Psoas muscle (tissue), 7 donors: ENCODE measurements at regions not wholly inside any gene's neighbourhood (a gene's known extent, or its start where the extent isn't known, plus 50 kb on each side); places are given as distances from the start of the nearest gene placed in this dataset.

Experiments
- ATAC-seq, 4 donors: fragments of 200-7000 bp; cut with Tn5 transposase; one replicate each; pipeline ENCODE4 v1.9.1; 2020; ENCODE audit warnings: moderate library complexity in 3 of 4, mild to moderate bottlenecking in 2 of 4
- DNase-seq, 2 donors: peaks; one replicate each; pipeline ENCODE4 v3.0.0-alpha.2; 2020
- H3K27ac ChIP-seq: fragments of 200-600 bp; one replicate; pipeline ENCODE4 v1.8.0; 2022
- H3K27me3 ChIP-seq, 3 donors: fragments of 200-600 bp in 1 of 3; one replicate each; pipeline versions ENCODE4 v1.6.1 to v1.8.0; 2013 to 2022; ENCODE audit warnings: low read length in 2 of 3, mild to moderate bottlenecking in 2 of 3, moderate library complexity in 1 of 3; ENCODE audit not compliant: insufficient read depth in 3 of 3
- H3K36me3 ChIP-seq, 2 donors: fragments of 200-600 bp in 1 of 2; one replicate each; pipeline versions ENCODE4 v1.6.1 to v1.8.0; 2013 to 2022; ENCODE audit warnings: low read depth in 1 of 2, mild to moderate bottlenecking in 1 of 2, moderate library complexity in 1 of 2; ENCODE audit not compliant: insufficient read depth in 1 of 2
- H3K4me1 ChIP-seq: fragments of 200-600 bp; one replicate; pipeline ENCODE4 v1.8.0; 2022
- H3K4me3 ChIP-seq: fragments of 200-600 bp; one replicate; pipeline ENCODE4 v1.8.0; 2022; ENCODE audit warnings: mild to moderate bottlenecking
- H3K9me3 ChIP-seq: fragments of 200-600 bp; one replicate; pipeline ENCODE4 v1.8.0; 2022
- WGBS, 3 donors: extraction: QIAGEN DNeasy Blood & Tissue Kit; methylation state at CpG; one replicate each; pipeline versions ENCODE4 v1.1.6 to v1.1.7; 2013; 5-methylcytosine and 5-hydroxymethylcytosine counted together
- intact Hi-C, 2 donors: fragments of 100-400 bp; cut with DNase I; formaldehyde crosslinking; loops; one replicate each; pipeline versions ENCODE4 v1.11.0 to v1.14.2; 2022
- TF ChIP-seq, protein P1 (sequence below): fragments of 200-600 bp; IDR thresholded peaks from one replicate; pipeline ENCODE4 v1.8.0; 2022; ENCODE audit warnings: antibody characterized with exemption
- donor health status: healthy with polysubstance abuse.
- donor health status: DM: no; HTN: no; CAD: no; lungs with moderate emphysema.
- donor health status: Bipolar disorder and iron deficiency.
- donor health status: healthy.
- donor health status: DM: yes; HTN: yes; CAD: no.
- donor health status: DM: no; HTN: no; CAD: no.
- donor health status: DM: yes; HTN: yes; CAD: no.

DNA sequence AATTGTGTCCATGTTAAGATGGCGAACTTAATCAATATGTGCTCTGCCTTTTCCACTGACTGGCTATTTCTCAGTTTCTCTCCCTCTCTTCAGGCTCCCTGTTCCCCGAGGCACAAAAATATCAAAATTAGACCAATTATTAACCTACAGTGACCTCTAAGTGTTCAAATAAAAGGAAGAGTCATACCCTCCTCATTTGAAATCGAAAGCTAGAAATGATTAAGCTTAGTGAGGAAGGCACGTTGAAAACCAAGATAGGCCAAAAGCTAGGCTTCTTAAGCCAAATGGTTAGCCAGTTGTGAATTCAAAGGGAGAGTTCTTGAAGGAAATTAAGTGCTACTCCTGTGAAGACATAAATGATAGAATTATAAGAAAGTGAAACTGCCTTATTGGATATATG lies 81.1 kb upstream of the MBL2 start:
- no peaks in the 10 kb centered on the region for H3K36me3 ChIP-seq
- H3K4me1 ChIP-seq, result no peaks in the 10 kb centered on the region
- 76 to 81% (median 80%) methylated on average over 4 of the region's 4 CpGs for WGBS, 3 donors
- peaks cover 0 to 3% (median 0%) of the 10 kb centered on the region in 3 donors for H3K27me3 ChIP-seq
- ATAC-seq, result no peak
- no peaks in the 10 kb centered on the region for H3K9me3 ChIP-seq
- DNase-seq, result no peak
- intact Hi-C loops, result no loop called here
- no peak overlapping the region for H3K27ac ChIP-seq
- TF ChIP-seq, protein P1, sequence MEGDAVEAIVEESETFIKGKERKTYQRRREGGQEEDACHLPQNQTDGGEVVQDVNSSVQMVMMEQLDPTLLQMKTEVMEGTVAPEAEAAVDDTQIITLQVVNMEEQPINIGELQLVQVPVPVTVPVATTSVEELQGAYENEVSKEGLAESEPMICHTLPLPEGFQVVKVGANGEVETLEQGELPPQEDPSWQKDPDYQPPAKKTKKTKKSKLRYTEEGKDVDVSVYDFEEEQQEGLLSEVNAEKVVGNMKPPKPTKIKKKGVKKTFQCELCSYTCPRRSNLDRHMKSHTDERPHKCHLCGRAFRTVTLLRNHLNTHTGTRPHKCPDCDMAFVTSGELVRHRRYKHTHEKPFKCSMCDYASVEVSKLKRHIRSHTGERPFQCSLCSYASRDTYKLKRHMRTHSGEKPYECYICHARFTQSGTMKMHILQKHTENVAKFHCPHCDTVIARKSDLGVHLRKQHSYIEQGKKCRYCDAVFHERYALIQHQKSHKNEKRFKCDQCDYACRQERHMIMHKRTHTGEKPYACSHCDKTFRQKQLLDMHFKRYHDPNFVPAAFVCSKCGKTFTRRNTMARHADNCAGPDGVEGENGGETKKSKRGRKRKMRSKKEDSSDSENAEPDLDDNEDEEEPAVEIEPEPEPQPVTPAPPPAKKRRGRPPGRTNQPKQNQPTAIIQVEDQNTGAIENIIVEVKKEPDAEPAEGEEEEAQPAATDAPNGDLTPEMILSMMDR, result no peak
- no peak overlapping the region for H3K4me3 ChIP-seq

DNA sequence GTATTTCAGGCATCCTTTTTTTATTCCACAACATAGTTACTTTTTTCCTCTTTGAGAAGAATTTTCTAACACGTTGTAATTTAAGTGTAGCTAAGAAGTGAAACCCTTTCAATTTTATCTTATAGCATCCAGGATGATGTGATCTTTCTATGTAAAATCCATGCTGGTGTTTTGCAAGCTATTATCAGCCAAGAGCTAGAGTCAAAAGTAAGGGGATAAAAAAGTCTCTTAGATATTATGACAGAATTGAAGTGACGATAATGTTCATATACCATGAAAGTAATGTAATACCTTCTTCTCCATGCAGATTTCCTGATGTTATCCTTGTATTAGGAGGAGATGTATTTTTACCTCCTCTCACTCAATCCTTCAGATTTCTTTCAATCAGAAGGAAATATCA lies 64.2 kb upstream of the MBL2 start:
- Histone ChIP-seq H3K27ac (no peak overlapping the region), H3K4me3 (no peak overlapping the region), H3K9me3 (peaks cover 17% of the 10 kb centered on the region), H3K4me1 (no peaks in the 10 kb centered on the region), H3K36me3 (no peaks in the 10 kb centered on the region), H3K27me3 (no peaks in the 10 kb centered on the region)
- TF ChIP-seq, protein P1, result no peak
- WGBS, 3 donors, result 37 to 56% (median 54%) methylated on average over 2 of the region's 2 CpGs
- DNase-seq (no peak), ATAC-seq (no peak)
- intact Hi-C loops, result no loop called here
